GM18505 (cell line): ENCODE measurements at regions not wholly inside any gene's neighbourhood (a gene's known extent, or its start where the extent isn't known, plus 50 kb on each side); places are given as distances from the start of the nearest gene placed in this dataset.
"Not testable (repeated sequence)": the region's sequence is repeated elsewhere in the genome, so short reads cannot be mapped to it uniquely, and the experiment has no call there.

Experiments
- ATAC-seq: cut with Tn5 transposase; IDR thresholded peaks from one replicate; pipeline ENCODE4 v1.9.1; 2021; ENCODE audit not compliant: unreplicated experiment
- POLR2A ChIP-seq: IDR thresholded peaks from 4 replicates; pipeline ENCODE4 v1.6.1; 2011; ENCODE audit warnings: borderline replicate concordance; ENCODE audit not compliant: insufficient read depth, insufficient read length; ENCODE audit errors: extremely low read depth

- ATAC-seq = no peak
- no peak for TF ChIP-seq POLR2A
Measured at GRCh38 chr20:40962733-40963504, 65.7 kb upstream of the TOP1 start.

DNA sequence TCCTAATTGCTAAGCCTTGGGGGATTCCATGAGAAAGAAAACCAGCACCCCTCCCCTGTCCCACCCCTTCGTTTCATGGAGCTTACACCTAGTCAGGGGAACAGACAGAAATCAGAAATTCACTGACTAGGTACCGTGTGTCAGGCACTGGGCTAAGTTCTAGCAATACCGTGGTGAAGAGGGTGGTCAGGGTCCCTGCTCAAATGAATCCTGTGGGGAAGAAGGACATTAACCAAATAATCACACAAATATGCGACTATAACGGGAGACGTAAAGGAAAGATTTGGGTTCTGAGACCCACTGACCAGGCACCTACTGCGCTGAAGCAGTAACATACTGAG, 65.1 kb upstream of the TOP1 start:
- ATAC-seq = no peak
- no peak for TF ChIP-seq POLR2A

DNA sequence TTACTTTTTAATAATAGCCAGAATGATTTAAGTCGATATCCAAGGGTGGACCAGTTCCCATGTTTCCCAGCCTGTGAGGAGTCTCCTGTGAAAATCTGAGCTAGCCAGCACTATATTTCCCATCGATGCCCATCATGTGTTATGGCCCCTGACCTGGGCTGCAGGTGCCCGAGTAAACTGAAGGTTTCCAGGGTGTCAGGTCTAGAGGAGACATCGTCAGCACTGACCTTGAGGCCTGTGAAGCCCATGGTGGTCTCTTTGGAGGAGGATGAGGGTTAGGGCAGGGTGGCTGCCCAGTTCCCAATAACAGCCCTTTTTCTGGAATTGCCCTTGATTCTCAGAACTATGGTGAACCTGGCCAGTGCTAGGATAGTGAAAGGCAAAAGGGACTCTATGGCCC, 63.0 kb upstream of the TOP1 start:
- no peak for TF ChIP-seq POLR2A
- ATAC-seq = no peak

- no peak for TF ChIP-seq POLR2A
- no peak for ATAC-seq
Measured at GRCh38 chr20:40966103-40966502, 62.5 kb upstream of the TOP1 start.

DNA sequence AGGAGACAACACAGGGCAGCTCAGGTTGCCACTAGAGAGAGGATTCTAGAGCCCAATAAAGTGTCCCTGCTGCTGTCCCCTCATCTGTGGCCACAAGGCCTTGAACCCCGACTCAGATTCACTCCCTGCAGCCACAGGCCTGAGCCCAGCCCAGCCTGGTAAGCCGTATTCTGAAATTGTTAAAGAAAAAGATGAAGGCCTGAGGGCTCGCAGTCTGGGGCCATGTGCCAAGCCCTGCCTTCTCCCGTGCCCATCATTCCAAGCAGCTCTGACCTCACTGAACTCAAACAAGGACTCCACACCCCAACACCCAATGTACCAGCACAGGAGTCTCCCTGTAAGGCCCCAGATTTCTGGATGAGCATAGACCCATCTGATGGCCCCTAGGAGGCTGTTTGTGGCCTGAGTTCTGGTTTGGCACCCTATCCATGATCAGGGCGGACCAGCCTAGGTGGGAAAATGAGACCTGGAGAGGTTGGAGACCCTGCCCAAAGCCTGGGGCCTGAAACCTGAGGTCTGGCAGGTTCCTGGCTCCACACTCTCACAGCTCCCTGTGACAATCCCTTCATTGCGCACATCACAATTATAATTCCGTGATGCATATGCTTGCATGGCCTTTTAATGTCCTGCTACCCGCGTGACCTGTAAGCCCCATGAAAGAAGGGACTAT, 62.0 kb upstream of the TOP1 start:
- no peak for ATAC-seq
- TF ChIP-seq POLR2A = no peak

DNA sequence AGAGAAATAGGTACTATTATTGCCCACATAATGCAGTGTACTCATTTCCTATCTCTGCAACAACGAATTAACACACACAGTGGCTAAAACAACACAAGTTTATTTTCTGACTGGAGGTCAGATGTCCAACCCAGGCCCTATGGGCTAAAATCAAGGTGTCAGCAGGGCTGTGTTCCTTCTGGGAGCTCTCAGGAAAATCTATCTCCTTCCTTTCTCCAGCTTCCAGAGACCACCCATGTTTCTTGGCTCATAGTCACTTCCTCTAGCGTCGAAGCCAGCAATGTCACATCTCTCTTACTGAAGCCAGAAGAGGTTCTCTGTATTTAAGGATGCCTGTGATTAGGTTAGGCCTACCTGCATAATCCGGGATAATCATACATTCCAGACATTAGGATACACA, 60.9 kb upstream of the TOP1 start:
- TF ChIP-seq POLR2A = no peak
- ATAC-seq = no peak

GRCh38 chr20:40968816-40969562, 59.6 kb upstream of the TOP1 start:
- not testable (repeated sequence) for ATAC-seq

DNA sequence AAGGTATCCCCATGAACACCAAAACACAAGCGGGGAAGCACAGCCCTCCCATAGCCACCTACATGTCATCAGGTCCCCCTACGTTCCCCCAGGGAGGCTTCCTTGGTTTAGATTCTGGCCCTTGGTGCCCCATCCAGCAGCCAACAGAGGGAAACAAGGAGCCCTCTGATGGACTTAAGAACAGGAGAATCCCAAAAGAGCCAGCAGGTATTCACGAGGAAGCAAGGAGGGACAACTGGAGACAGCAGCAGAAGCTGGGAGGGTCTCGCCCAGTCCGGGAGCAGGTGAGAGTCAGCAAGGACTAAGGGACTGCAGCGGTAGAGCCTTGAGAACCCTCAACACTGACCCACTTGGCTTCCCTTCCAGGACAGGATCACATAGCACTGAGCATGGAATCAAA, 58.4 kb upstream of the TOP1 start:
- no peak for ATAC-seq
- no peak for TF ChIP-seq POLR2A

DNA sequence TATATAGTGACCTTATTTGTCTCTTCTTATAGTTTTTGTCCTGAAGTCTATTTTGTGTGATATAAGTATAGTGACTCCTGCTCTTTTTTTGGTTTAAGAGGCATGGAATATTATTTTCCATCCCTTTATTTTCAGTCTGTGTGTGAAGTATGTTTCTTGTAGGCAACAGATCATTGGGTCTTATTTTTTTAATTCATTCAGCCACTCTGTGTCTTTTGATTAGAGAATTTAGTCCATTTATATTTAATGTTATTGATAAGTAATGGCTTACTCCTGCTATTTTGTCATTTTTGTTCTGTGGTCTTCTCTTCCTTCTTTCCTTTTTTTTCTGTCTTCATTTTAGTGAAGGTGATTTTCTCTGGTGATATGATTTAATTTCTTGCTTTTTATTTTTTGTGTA, 51.4 kb upstream of the TOP1 start:
- ATAC-seq = no peak

GRCh38 chr20:40978761-40979160, 49.9 kb upstream of the TOP1 start:
- no peak for ATAC-seq

More for the DNA sequence above, 51.4 kb upstream of the TOP1 start:
- no peak for TF ChIP-seq POLR2A

More at GRCh38 chr20:40978761-40979160, 49.9 kb upstream of the TOP1 start:
- no peak for TF ChIP-seq POLR2A
